GM12891 (cell line): ENCODE measurements at regions not wholly inside any gene's neighbourhood (a gene's known extent, or its start where the extent isn't known, plus 50 kb on each side); places are given as distances from the start of the nearest gene placed in this dataset.
"Not testable (repeated sequence)": the region's sequence is repeated elsewhere in the genome, so short reads cannot be mapped to it uniquely, and the experiment has no call there.

ENCODE experiments used
- POLR2A ChIP-seq: IDR thresholded peaks from 2 replicates; pipeline ENCODE4 v1.6.1; 2011; ENCODE audit warnings: low read depth, low read length, control low read depth
- POLR2AphosphoS5 ChIP-seq: IDR thresholded peaks from 2 replicates; pipeline ENCODE4 v1.6.1; 2011; ENCODE audit warnings: low read depth, low read length, control low read depth

GRCh38 chr1:144077167-144077841 is 105.5 kb upstream of the FAM72C start:
- not testable (repeated sequence) for TF ChIP-seq POLR2A, POLR2AphosphoS5
